HG02571 (cell line): ENCODE measurements at regions not wholly inside any gene's neighbourhood (a gene's known extent, or its start where the extent isn't known, plus 50 kb on each side); places are given as distances from the start of the nearest gene placed in this dataset.

Experiments
- ATAC-seq: cut with Tn5 transposase; IDR thresholded peaks from one replicate; pipeline ENCODE4 v1.9.1; 2021; ENCODE audit warnings: mild to moderate bottlenecking, moderate library complexity; ENCODE audit not compliant: unreplicated experiment

- no peak for ATAC-seq
Observed at GRCh38 chr6:110033101-110033500, 55.0 kb downstream of the GPR6 start.

- no peak for ATAC-seq
Observed at GRCh38 chr6:110033749-110034666, 55.9 kb downstream of the GPR6 start.

- ATAC-seq, result no peak
Observed at GRCh38 chr6:110034667-110035036, 56.5 kb downstream of the GPR6 start.

GRCh38 chr6:110035321-110035720 lies 57.2 kb downstream of the GPR6 start:
- ATAC-seq, result no peak

- no peak for ATAC-seq
Observed at GRCh38 chr6:110036408-110037302, 58.5 kb downstream of the GPR6 start.

GRCh38 chr6:110037726-110038295 lies 59.7 kb downstream of the GPR6 start:
- ATAC-seq, result no peak

- ATAC-seq, result peak; percentile 72
Observed at GRCh38 chr6:110039364-110039980, 61.4 kb downstream of the GPR6 start.

GRCh38 chr6:110039981-110040383 lies 61.9 kb downstream of the GPR6 start:
- peak; percentile 31 for ATAC-seq

- ATAC-seq, result no peak
Observed at GRCh38 chr6:110040716-110041115, 62.6 kb downstream of the GPR6 start.

GRCh38 chr6:110041126-110041525 lies 63.0 kb downstream of the GPR6 start:
- ATAC-seq, result no peak

- no peak for ATAC-seq
Observed at GRCh38 chr6:110041830-110042229, 63.7 kb downstream of the GPR6 start.

GRCh38 chr6:110042670-110043296 lies 64.7 kb downstream of the GPR6 start:
- no peak for ATAC-seq

GRCh38 chr6:110043366-110043994 lies 65.4 kb downstream of the GPR6 start:
- no peak for ATAC-seq

- ATAC-seq, result no peak
Observed at GRCh38 chr6:110044096-110044495, 66.0 kb downstream of the GPR6 start.

GRCh38 chr6:110044622-110045021 lies 66.5 kb downstream of the GPR6 start:
- no peak for ATAC-seq

GRCh38 chr6:110048221-110048875 lies 70.2 kb downstream of the GPR6 start:
- no peak for ATAC-seq

GRCh38 chr6:110049696-110050439 lies 71.8 kb downstream of the GPR6 start:
- ATAC-seq, result no peak
